ENCODE measurements at regions not wholly inside any gene's neighbourhood (a gene's known extent, or its start where the extent isn't known, plus 50 kb on each side); places are given as distances from the start of the nearest gene placed in this dataset.

GRCh38 chr20:23192469-23192868 lies 106.3 kb upstream of the CD93 start:
- no peaks in the 10 kb centered on the region for H3K9me3 ChIP-seq (ENCODE audit: control insufficient read depth, low read length)
- H3K4me3 ChIP-seq (ENCODE audit: low read length): no peak overlapping the region
- H3K4me1 ChIP-seq (ENCODE audit: control insufficient read depth, insufficient read depth, low read length): peaks cover 8% of the 10 kb centered on the region
- no peaks in the 10 kb centered on the region for H3K36me3 ChIP-seq (ENCODE audit: control insufficient read depth, insufficient read depth, low read length)
- no peak overlapping the region for H3K9ac ChIP-seq (ENCODE audit: low read length)
- no peaks in the 10 kb centered on the region for H3K27me3 ChIP-seq (ENCODE audit: control insufficient read depth, insufficient read depth, low read length)

GRCh38 chr20:23190557-23190956 lies 104.4 kb upstream of the CD93 start:
- Histone ChIP-seq H3K9ac (ENCODE audit: low read length) (no peak overlapping the region), H3K9me3 (ENCODE audit: control insufficient read depth, low read length) (no peaks in the 10 kb centered on the region), H3K4me1 (ENCODE audit: control insufficient read depth, insufficient read depth, low read length) (peaks cover 17% of the 10 kb centered on the region), H3K27me3 (ENCODE audit: control insufficient read depth, insufficient read depth, low read length) (no peaks in the 10 kb centered on the region), H3K36me3 (ENCODE audit: control insufficient read depth, insufficient read depth, low read length) (no peaks in the 10 kb centered on the region), H3K4me3 (ENCODE audit: low read length) (no peak overlapping the region)

- no peaks in the 10 kb centered on the region for H3K27me3 ChIP-seq (ENCODE audit: control insufficient read depth, insufficient read depth, low read length)
- no peak overlapping the region for H3K4me3 ChIP-seq (ENCODE audit: low read length)
- H3K36me3 ChIP-seq (ENCODE audit: control insufficient read depth, insufficient read depth, low read length): no peaks in the 10 kb centered on the region
- H3K9me3 ChIP-seq (ENCODE audit: control insufficient read depth, low read length): no peaks in the 10 kb centered on the region
- peaks cover 17% of the 10 kb centered on the region for H3K4me1 ChIP-seq (ENCODE audit: control insufficient read depth, insufficient read depth, low read length)
- H3K9ac ChIP-seq (ENCODE audit: low read length): no peak overlapping the region
These were observed 103.7 kb upstream of the CD93 start for GRCh38 chr20:23189854-23190253.

GRCh38 chr20:23189341-23189740 lies 103.2 kb upstream of the CD93 start:
- Histone ChIP-seq H3K4me3 (ENCODE audit: low read length) (no peak overlapping the region), H3K27me3 (ENCODE audit: control insufficient read depth, insufficient read depth, low read length) (no peaks in the 10 kb centered on the region), H3K36me3 (ENCODE audit: control insufficient read depth, insufficient read depth, low read length) (no peaks in the 10 kb centered on the region), H3K9ac (ENCODE audit: low read length) (no peak overlapping the region), H3K4me1 (ENCODE audit: control insufficient read depth, insufficient read depth, low read length) (peaks cover 17% of the 10 kb centered on the region), H3K9me3 (ENCODE audit: control insufficient read depth, low read length) (no peaks in the 10 kb centered on the region)

- Histone ChIP-seq H3K27me3 (ENCODE audit: control insufficient read depth, insufficient read depth, low read length) (no peaks in the 10 kb centered on the region), H3K9me3 (ENCODE audit: control insufficient read depth, low read length) (no peaks in the 10 kb centered on the region), H3K36me3 (ENCODE audit: control insufficient read depth, insufficient read depth, low read length) (no peaks in the 10 kb centered on the region), H3K4me3 (ENCODE audit: low read length) (no peak overlapping the region), H3K9ac (ENCODE audit: low read length) (no peak overlapping the region), H3K4me1 (ENCODE audit: control insufficient read depth, insufficient read depth, low read length) (peaks cover 17% of the 10 kb centered on the region)
These were observed 102.4 kb upstream of the CD93 start for GRCh38 chr20:23188377-23189169.

GRCh38 chr20:23187751-23188150 lies 101.6 kb upstream of the CD93 start:
- peaks cover 17% of the 10 kb centered on the region for H3K4me1 ChIP-seq (ENCODE audit: control insufficient read depth, insufficient read depth, low read length)
- H3K27me3 ChIP-seq (ENCODE audit: control insufficient read depth, insufficient read depth, low read length): no peaks in the 10 kb centered on the region
- H3K4me3 ChIP-seq (ENCODE audit: low read length): no peak overlapping the region
- no peaks in the 10 kb centered on the region for H3K36me3 ChIP-seq (ENCODE audit: control insufficient read depth, insufficient read depth, low read length)
- H3K9ac ChIP-seq (ENCODE audit: low read length): no peak overlapping the region
- H3K9me3 ChIP-seq (ENCODE audit: control insufficient read depth, low read length): no peaks in the 10 kb centered on the region

- no peaks in the 10 kb centered on the region for H3K9me3 ChIP-seq (ENCODE audit: control insufficient read depth, low read length)
- peaks cover 17% of the 10 kb centered on the region for H3K4me1 ChIP-seq (ENCODE audit: control insufficient read depth, insufficient read depth, low read length)
- H3K27me3 ChIP-seq (ENCODE audit: control insufficient read depth, insufficient read depth, low read length): no peaks in the 10 kb centered on the region
- no peak overlapping the region for H3K9ac ChIP-seq (ENCODE audit: low read length)
- no peak overlapping the region for H3K4me3 ChIP-seq (ENCODE audit: low read length)
- H3K36me3 ChIP-seq (ENCODE audit: control insufficient read depth, insufficient read depth, low read length): no peaks in the 10 kb centered on the region
These were observed 100.7 kb upstream of the CD93 start for GRCh38 chr20:23186808-23187207.

- H3K27me3 ChIP-seq (ENCODE audit: control insufficient read depth, insufficient read depth, low read length): no peaks in the 10 kb centered on the region
- no peaks in the 10 kb centered on the region for H3K4me1 ChIP-seq (ENCODE audit: control insufficient read depth, insufficient read depth, low read length)
- H3K36me3 ChIP-seq (ENCODE audit: control insufficient read depth, insufficient read depth, low read length): no peaks in the 10 kb centered on the region
- no peak overlapping the region for H3K9ac ChIP-seq (ENCODE audit: low read length)
- H3K9me3 ChIP-seq (ENCODE audit: control insufficient read depth, low read length): no peaks in the 10 kb centered on the region
- no peak overlapping the region for H3K4me3 ChIP-seq (ENCODE audit: low read length)
These were observed 94.4 kb upstream of the CD93 start for GRCh38 chr20:23180451-23180921.

GRCh38 chr20:23179766-23180403 lies 93.8 kb upstream of the CD93 start:
- Histone ChIP-seq H3K4me3 (ENCODE audit: low read length) (no peak overlapping the region), H3K27me3 (ENCODE audit: control insufficient read depth, insufficient read depth, low read length) (no peaks in the 10 kb centered on the region), H3K4me1 (ENCODE audit: control insufficient read depth, insufficient read depth, low read length) (no peaks in the 10 kb centered on the region), H3K9ac (ENCODE audit: low read length) (no peak overlapping the region), H3K9me3 (ENCODE audit: control insufficient read depth, low read length) (no peaks in the 10 kb centered on the region), H3K36me3 (ENCODE audit: control insufficient read depth, insufficient read depth, low read length) (no peaks in the 10 kb centered on the region)

GRCh38 chr20:23178806-23179205 lies 92.7 kb upstream of the CD93 start:
- Histone ChIP-seq H3K27me3 (ENCODE audit: control insufficient read depth, insufficient read depth, low read length) (no peaks in the 10 kb centered on the region), H3K9ac (ENCODE audit: low read length) (no peak overlapping the region), H3K4me1 (ENCODE audit: control insufficient read depth, insufficient read depth, low read length) (no peaks in the 10 kb centered on the region), H3K4me3 (ENCODE audit: low read length) (no peak overlapping the region), H3K9me3 (ENCODE audit: control insufficient read depth, low read length) (no peaks in the 10 kb centered on the region), H3K36me3 (ENCODE audit: control insufficient read depth, insufficient read depth, low read length) (no peaks in the 10 kb centered on the region)

GRCh38 chr20:23174821-23175220 lies 88.7 kb upstream of the CD93 start:
- Histone ChIP-seq H3K36me3 (ENCODE audit: control insufficient read depth, insufficient read depth, low read length) (no peaks in the 10 kb centered on the region), H3K27me3 (ENCODE audit: control insufficient read depth, insufficient read depth, low read length) (no peaks in the 10 kb centered on the region), H3K9ac (ENCODE audit: low read length) (no peak overlapping the region), H3K4me1 (ENCODE audit: control insufficient read depth, insufficient read depth, low read length) (no peaks in the 10 kb centered on the region), H3K9me3 (ENCODE audit: control insufficient read depth, low read length) (no peaks in the 10 kb centered on the region), H3K4me3 (ENCODE audit: low read length) (no peak overlapping the region)

- no peak overlapping the region for H3K4me3 ChIP-seq (ENCODE audit: low read length)
These were observed 81.3 kb upstream of the CD93 start for GRCh38 chr20:23167431-23167830.

More at GRCh38 chr20:23167431-23167830, 81.3 kb upstream of the CD93 start:
- no peaks in the 10 kb centered on the region for H3K27me3 ChIP-seq (ENCODE audit: control insufficient read depth, insufficient read depth, low read length)
- H3K9ac ChIP-seq (ENCODE audit: low read length): no peak overlapping the region
- peaks cover 33% of the 10 kb centered on the region for H3K4me1 ChIP-seq (ENCODE audit: control insufficient read depth, insufficient read depth, low read length)
- H3K36me3 ChIP-seq (ENCODE audit: control insufficient read depth, insufficient read depth, low read length): no peaks in the 10 kb centered on the region
- no peaks in the 10 kb centered on the region for H3K9me3 ChIP-seq (ENCODE audit: control insufficient read depth, low read length)

Measured in mucosa of stomach (tissue), 1 donor.